ENCODE measurements at regions not wholly inside any gene's neighbourhood (a gene's known extent, or its start where the extent isn't known, plus 50 kb on each side); places are given as distances from the start of the nearest gene placed in this dataset.
A peak's percentile ranks its signal among the peaks of the same experiment; 100 is the strongest.

DNA sequence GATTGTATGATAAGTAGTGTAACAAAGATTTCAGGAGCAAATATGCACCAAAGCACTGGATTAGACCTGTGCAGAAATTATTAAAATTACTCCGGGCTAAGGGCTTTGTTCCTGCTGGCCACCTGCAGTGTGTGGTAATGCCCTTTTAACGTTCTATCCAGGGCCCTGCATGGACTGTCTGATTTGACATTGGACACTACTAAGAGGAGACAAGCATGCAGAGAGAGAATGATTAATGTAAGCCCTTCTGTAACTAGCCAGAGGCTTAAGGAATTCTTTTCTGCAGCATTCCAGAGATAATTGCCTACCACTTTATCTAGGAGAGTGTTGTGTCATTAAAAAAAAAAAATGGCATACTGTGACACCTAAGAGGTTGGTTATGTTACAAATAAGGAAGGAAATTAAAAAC, 117.0 kb downstream of the PCDH7 start:
- ChIA-PET CTCF (no interaction called here), POLR2A (no interaction called here)
- Mint-ChIP-seq H3K27me3 (ENCODE audit: insufficient read depth, unreplicated experiment) (no peaks in the 10 kb centered on the region), H3K9me3 (ENCODE audit: unreplicated experiment) (no peaks in the 10 kb centered on the region), H3K36me3 (ENCODE audit: insufficient read depth, unreplicated experiment) (no peaks in the 10 kb centered on the region), H3K4me3 (ENCODE audit: unreplicated experiment) (peak overlapping the region; percentile 53), H3K27ac (ENCODE audit: unreplicated experiment) (peak overlapping the region; percentile 89), H3K4me1 (ENCODE audit: low read depth, unreplicated experiment) (peaks cover 45% of the 10 kb centered on the region)
- DNase-seq = peak; percentile 58 to 67
- Histone ChIP-seq H3K4me3 (ENCODE audit: low read depth, low read length) (no peak overlapping the region), H3K27me3 (replicated peaks; ENCODE audit: control insufficient read depth, insufficient read depth, low read length) (no peaks in the 10 kb centered on the region), H3K36me3 (ENCODE audit: control insufficient read depth, insufficient read depth, low read length) (no peaks in the 10 kb centered on the region), H3K4me1 (peaks cover 46% of the 10 kb centered on the region), H3K9me3 (no peaks in the 10 kb centered on the region)
- no TSS peak for BruUV-seq (replicated peaks)
- TF ChIP-seq, protein P1, sequence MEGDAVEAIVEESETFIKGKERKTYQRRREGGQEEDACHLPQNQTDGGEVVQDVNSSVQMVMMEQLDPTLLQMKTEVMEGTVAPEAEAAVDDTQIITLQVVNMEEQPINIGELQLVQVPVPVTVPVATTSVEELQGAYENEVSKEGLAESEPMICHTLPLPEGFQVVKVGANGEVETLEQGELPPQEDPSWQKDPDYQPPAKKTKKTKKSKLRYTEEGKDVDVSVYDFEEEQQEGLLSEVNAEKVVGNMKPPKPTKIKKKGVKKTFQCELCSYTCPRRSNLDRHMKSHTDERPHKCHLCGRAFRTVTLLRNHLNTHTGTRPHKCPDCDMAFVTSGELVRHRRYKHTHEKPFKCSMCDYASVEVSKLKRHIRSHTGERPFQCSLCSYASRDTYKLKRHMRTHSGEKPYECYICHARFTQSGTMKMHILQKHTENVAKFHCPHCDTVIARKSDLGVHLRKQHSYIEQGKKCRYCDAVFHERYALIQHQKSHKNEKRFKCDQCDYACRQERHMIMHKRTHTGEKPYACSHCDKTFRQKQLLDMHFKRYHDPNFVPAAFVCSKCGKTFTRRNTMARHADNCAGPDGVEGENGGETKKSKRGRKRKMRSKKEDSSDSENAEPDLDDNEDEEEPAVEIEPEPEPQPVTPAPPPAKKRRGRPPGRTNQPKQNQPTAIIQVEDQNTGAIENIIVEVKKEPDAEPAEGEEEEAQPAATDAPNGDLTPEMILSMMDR (IDR thresholded peaks at IDR 0.05; ENCODE audit: insufficient read depth in 1 of 2, low read depth in 1 of 2, low read length in 1 of 2, severe bottlenecking in 1 of 2, unreplicated experiment in 1 of 2) = no peak
- intact Hi-C loops (cut with micrococcal nuclease; ENCODE audit: unreplicated experiment) = loop anchor here (1.0 to 5.0 kb wide), 6 partner anchors 30 to 206 kb away; no protein-coding TSS in a partner anchor

DNA sequence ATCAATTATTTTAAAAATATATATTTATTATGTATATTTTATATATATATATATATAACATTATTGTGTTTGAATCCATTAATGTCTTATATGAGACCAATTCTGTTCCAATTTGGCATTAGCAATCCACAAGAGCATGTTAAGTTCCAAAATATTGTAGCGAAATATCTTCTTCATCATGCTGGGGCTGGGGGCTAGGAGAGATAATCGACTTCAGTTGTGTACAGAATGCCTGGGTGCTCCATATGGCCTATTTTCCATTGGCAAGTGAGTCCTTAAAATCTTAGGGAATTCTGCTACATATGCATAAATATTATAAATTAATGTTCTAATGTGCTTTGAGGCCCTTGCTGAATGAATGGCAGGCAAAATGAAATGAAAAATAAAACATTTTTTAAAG, 117.7 kb downstream of the PCDH7 start:
- Histone ChIP-seq H3K27me3 (replicated peaks; ENCODE audit: control insufficient read depth, insufficient read depth, low read length) (no peaks in the 10 kb centered on the region), H3K9me3 (no peaks in the 10 kb centered on the region), H3K36me3 (ENCODE audit: control insufficient read depth, insufficient read depth, low read length) (no peaks in the 10 kb centered on the region), H3K4me1 (peaks cover 46% of the 10 kb centered on the region), H3K4me3 (ENCODE audit: low read depth, low read length) (no peak overlapping the region)
- Mint-ChIP-seq H3K27ac (ENCODE audit: unreplicated experiment) (no peak overlapping the region), H3K36me3 (ENCODE audit: insufficient read depth, unreplicated experiment) (no peaks in the 10 kb centered on the region), H3K4me3 (ENCODE audit: unreplicated experiment) (no peak overlapping the region), H3K9me3 (ENCODE audit: unreplicated experiment) (no peaks in the 10 kb centered on the region), H3K27me3 (ENCODE audit: insufficient read depth, unreplicated experiment) (no peaks in the 10 kb centered on the region), H3K4me1 (ENCODE audit: low read depth, unreplicated experiment) (peaks cover 40% of the 10 kb centered on the region)
- intact Hi-C loops (cut with micrococcal nuclease; ENCODE audit: unreplicated experiment) = loop anchor here (1.0 to 5.0 kb wide), 6 partner anchors 29 to 205 kb away; no protein-coding TSS in a partner anchor
- TF ChIP-seq, protein P1 (IDR thresholded peaks at IDR 0.05; ENCODE audit: insufficient read depth in 1 of 2, low read depth in 1 of 2, low read length in 1 of 2, severe bottlenecking in 1 of 2, unreplicated experiment in 1 of 2) = no peak
- no peak for DNase-seq
- BruUV-seq (replicated peaks) = no TSS peak
- POLR2A ChIA-PET = no interaction called here
- CTCF ChIA-PET = no interaction called here

- Mint-ChIP-seq H3K36me3 (ENCODE audit: insufficient read depth, unreplicated experiment) (no peaks in the 10 kb centered on the region), H3K4me3 (ENCODE audit: unreplicated experiment) (no peak overlapping the region), H3K4me1 (ENCODE audit: low read depth, unreplicated experiment) (peaks cover 40% of the 10 kb centered on the region), H3K27ac (ENCODE audit: unreplicated experiment) (peak overlapping the region; percentile 40), H3K9me3 (ENCODE audit: unreplicated experiment) (no peaks in the 10 kb centered on the region), H3K27me3 (ENCODE audit: insufficient read depth, unreplicated experiment) (no peaks in the 10 kb centered on the region)
- TF ChIP-seq, protein P1 (IDR thresholded peaks at IDR 0.05; ENCODE audit: insufficient read depth in 1 of 2, low read depth in 1 of 2, low read length in 1 of 2, severe bottlenecking in 1 of 2, unreplicated experiment in 1 of 2) = no peak
- intact Hi-C loops (cut with micrococcal nuclease; ENCODE audit: unreplicated experiment) = loop anchor here (5.0 kb wide), 1 partner anchor 114 kb away; no protein-coding TSS in a partner anchor
- BruUV-seq (replicated peaks) = no TSS peak
- ChIA-PET CTCF (no interaction called here), POLR2A (no interaction called here)
- DNase-seq = no peak
- Histone ChIP-seq H3K4me3 (ENCODE audit: low read depth, low read length) (no peak overlapping the region), H3K27me3 (replicated peaks; ENCODE audit: control insufficient read depth, insufficient read depth, low read length) (no peaks in the 10 kb centered on the region), H3K9me3 (no peaks in the 10 kb centered on the region), H3K4me1 (peaks cover 46% of the 10 kb centered on the region), H3K36me3 (ENCODE audit: control insufficient read depth, insufficient read depth, low read length) (no peaks in the 10 kb centered on the region)
These were observed 118.2 kb downstream of the PCDH7 start for GRCh38 chr4:30838331-30838730.

All from Caco-2 (cell line).